GM12891 (cell line): ENCODE measurements at regions not wholly inside any gene's neighbourhood (a gene's known extent, or its start where the extent isn't known, plus 50 kb on each side); places are given as distances from the start of the nearest gene placed in this dataset.

Experiments used
- POLR2A ChIP-seq: IDR thresholded peaks from 2 replicates; pipeline ENCODE4 v1.6.1; 2011; ENCODE audit warnings: low read depth, low read length, control low read depth
- POLR2AphosphoS5 ChIP-seq: IDR thresholded peaks from 2 replicates; pipeline ENCODE4 v1.6.1; 2011; ENCODE audit warnings: low read depth, low read length, control low read depth
- SPI1 ChIP-seq: IDR thresholded peaks from 2 replicates; pipeline ENCODE4 v1.6.1; 2011; ENCODE audit warnings: low read depth, low read length, control low read depth
- TAF1 ChIP-seq: IDR thresholded peaks from 2 replicates; pipeline ENCODE4 v1.6.1; 2011; ENCODE audit warnings: low read depth, low read length, control low read depth

GRCh38 chr3:162021206-162021605 lies 524.6 kb downstream of the OTOL1 start:
- TF ChIP-seq POLR2A (no peak), SPI1 (no peak), POLR2AphosphoS5 (no peak), TAF1 (no peak)
